HG02798 (cell line): ENCODE measurements at regions not wholly inside any gene's neighbourhood (a gene's known extent, or its start where the extent isn't known, plus 50 kb on each side); places are given as distances from the start of the nearest gene placed in this dataset.

Experiments
- ATAC-seq: cut with Tn5 transposase; IDR thresholded peaks from one replicate; pipeline ENCODE4 v1.9.1; 2021; ENCODE audit warnings: mild to moderate bottlenecking; ENCODE audit not compliant: unreplicated experiment, poor library complexity

DNA sequence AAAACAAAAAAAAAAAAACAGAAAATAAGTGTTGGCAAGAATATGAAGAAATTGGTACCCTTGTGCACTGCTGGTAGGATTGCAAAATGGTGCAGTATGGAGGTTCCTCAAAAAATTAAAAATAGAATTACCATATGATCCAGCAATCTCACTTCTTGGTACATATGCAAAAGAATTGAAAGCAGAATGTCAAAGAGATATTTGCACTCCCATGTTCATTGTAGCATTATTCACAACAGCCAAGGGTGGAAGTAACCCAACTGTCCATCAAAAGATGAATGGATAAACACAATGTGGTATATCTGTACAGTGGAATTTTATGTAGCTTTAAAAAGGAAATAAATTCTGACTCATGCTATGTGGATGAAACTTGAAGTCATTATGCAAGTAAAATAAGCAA is 72.8 kb upstream of the POU3F3 start:
- ATAC-seq = no peak

DNA sequence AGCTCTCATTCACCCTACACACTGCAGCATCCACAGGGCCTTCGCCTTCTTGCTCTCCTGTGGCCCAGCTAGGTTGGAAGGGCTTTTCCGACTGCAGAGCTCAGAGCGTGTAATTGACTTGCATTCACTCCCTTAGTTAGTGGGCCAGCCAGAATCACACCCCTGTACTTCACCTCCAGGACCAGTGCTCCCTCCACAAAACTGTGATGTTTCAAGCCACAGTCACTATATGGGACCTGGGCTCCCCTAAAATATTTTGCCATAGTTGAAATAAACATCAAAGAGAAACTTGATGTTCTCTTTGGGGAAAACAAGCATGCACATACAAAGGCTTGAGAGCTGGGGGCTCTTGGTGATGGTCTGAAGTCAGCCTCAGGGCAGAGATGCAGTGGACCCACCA is 69.7 kb upstream of the POU3F3 start:
- ATAC-seq = no peak

DNA sequence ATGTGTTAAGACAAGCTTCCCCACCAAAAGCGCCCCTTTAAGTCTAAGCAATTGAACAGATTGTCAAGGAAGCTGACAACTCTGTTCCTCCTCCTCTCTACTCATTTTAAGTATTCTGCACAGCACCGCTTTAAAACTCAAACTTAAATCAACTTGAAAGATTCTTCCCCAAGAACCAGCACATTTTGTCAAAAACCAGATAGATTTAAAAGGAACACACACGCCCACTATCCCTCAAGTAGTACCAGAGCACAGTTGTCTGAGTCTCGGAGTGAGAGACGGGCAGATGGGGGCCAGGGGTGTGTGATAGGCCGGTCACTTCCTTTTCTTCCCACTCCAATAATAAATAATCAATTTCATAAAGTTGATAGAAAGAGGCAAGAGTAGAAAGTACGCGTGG is 67.7 kb upstream of the POU3F3 start:
- ATAC-seq = no peak

DNA sequence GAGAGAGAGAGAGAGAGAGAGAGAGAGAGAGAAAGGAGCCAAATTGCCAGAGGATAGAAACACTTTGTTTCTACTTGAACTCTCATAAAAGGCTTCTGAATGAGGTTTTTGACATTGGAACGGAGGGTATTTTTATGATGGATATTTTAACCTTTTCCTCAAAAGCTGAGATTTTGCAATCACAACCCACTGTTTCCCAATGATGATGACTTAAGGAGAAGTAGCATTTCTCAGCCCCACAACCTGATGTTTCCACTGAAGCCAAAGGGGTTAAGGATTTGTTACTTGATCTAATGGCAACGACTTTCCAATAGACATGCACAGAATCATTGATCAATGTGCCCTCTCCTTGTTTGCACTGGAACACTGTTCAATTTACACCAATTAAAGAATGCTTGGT is 67.1 kb upstream of the POU3F3 start:
- ATAC-seq = no peak

DNA sequence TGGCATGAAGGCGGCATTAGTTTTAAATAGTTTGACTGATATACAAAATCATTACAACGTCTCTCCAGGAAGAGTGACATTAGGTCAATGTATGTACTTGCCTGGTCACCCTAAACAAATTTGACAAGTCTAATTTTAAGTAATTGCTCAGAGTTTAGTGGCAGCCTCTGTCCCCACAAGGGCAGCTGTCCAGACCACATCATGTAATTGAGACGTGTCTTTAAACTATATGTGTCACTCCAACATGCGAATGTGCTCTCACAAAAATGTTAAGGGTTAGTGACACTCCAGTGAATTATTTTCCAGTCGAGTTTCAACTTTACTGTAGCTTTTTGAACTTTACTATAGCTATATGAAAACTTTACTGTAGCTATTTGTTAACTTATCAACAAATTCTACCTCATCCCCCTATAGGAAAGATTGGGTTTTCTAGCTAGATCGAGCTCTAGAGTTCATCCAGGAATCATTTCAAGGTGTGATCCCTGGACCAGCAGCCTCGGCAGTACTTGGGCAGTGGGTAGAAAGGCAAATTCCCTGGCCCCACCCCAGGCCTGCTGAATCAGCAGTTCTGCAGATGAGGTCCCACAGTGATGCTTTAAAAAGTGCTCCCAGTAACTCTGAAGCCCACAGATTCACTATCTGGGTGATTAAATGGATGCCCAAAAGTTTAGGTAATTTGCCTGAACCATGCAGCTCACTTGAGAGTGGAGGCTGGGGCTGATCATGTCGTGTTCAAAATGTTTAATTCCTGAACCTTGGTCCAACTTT is 66.4 kb upstream of the POU3F3 start:
- no peak for ATAC-seq

- no peak for ATAC-seq
Measured at GRCh38 chr2:104788742-104789455, 65.0 kb upstream of the POU3F3 start.

GRCh38 chr2:104790100-104790811 is 63.7 kb upstream of the POU3F3 start:
- no peak for ATAC-seq

DNA sequence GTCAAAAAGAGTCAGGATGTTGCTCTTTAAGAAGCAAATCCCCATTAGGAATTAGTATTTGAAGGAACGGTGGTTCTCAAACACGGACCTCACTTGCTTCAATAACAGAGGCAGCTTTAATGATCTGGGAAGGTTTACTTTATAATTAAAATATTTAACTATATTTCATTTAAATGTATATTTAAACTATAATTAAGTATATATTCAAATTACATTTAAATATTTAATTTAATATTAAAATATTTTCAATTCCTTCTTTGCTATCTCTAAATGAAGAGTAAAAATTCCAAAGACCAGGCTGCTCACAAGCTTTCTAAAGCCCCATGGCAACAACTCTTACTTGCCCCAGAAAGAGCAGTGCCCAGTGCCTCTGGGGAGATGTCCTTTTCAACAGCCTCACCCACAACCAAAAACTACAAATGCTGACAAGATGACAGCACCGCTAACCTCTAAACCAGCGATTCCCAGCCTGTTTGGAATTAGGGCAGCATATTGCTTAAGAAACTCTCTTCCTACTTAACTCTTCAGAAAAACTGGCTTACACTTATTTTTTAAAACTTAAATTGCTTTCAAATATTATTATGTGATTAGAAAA is 62.9 kb upstream of the POU3F3 start:
- ATAC-seq = no peak

DNA sequence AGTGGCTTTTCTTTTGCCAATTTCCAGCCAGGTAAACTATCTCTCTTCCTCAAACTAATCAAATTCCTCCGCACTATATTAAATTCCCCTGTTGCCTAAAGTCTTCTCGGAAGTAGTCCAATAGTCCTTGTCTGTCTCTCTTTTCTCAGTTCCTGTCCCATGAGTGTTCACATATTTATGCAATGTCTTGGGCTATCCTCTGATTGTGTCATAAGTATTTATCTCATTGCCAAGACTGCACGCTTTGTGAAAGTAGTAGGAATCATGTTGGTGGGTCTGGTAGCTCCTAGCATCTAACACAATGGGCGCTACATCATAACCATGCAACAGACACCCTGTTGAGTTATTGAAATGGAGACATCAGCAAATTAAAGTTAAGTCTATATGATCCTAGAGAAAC is 59.9 kb upstream of the POU3F3 start:
- ATAC-seq = no peak

- no peak for ATAC-seq
Measured at GRCh38 chr2:104794441-104794840, 59.5 kb upstream of the POU3F3 start.
